ENCODE measurements at regions not wholly inside any gene's neighbourhood (a gene's known extent, or its start where the extent isn't known, plus 50 kb on each side); places are given as distances from the start of the nearest gene placed in this dataset.
"Not testable (repeated sequence)": the region's sequence is repeated elsewhere in the genome, so short reads cannot be mapped to it uniquely, and the experiment has no call there.

GRCh38 chr7:81482600-81483186 is 287.2 kb downstream of the HGF start:
- Histone ChIP-seq H3K4me1 (ENCODE audit: low read depth) (no peaks in the 10 kb centered on the region), H3K4me3 (no peak overlapping the region), H3K9me3 (no peaks in the 10 kb centered on the region), H3K36me3 (ENCODE audit: low read depth) (no peaks in the 10 kb centered on the region)
- DNase-seq (no peak), ATAC-seq (no peak)
- TF ChIP-seq, protein P1, sequence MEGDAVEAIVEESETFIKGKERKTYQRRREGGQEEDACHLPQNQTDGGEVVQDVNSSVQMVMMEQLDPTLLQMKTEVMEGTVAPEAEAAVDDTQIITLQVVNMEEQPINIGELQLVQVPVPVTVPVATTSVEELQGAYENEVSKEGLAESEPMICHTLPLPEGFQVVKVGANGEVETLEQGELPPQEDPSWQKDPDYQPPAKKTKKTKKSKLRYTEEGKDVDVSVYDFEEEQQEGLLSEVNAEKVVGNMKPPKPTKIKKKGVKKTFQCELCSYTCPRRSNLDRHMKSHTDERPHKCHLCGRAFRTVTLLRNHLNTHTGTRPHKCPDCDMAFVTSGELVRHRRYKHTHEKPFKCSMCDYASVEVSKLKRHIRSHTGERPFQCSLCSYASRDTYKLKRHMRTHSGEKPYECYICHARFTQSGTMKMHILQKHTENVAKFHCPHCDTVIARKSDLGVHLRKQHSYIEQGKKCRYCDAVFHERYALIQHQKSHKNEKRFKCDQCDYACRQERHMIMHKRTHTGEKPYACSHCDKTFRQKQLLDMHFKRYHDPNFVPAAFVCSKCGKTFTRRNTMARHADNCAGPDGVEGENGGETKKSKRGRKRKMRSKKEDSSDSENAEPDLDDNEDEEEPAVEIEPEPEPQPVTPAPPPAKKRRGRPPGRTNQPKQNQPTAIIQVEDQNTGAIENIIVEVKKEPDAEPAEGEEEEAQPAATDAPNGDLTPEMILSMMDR (IDR thresholded peaks at IDR 0.05): peak; percentile 9
- intact Hi-C loops (cut with DNase I, micrococcal nuclease): loop anchor here in 1 of 2 donors (10.0 kb wide), 1 partner anchor 472 kb away; no protein-coding TSS in a partner anchor

- TF ChIP-seq, protein P1 (IDR thresholded peaks at IDR 0.05): no peak
- peak; percentile 76 for ATAC-seq
- no peaks in the 10 kb centered on the region for H3K36me3 ChIP-seq (ENCODE audit: low read depth)
- peak; percentile 63 to 74 (median 69) for DNase-seq
- no peak overlapping the region for H3K4me3 ChIP-seq
- H3K9me3 ChIP-seq: no peaks in the 10 kb centered on the region
- intact Hi-C loops (cut with DNase I, micrococcal nuclease): no loop called here
- H3K4me1 ChIP-seq (ENCODE audit: low read depth): no peaks in the 10 kb centered on the region
Measured at GRCh38 chr7:81478664-81479063, 291.2 kb downstream of the HGF start.

DNA sequence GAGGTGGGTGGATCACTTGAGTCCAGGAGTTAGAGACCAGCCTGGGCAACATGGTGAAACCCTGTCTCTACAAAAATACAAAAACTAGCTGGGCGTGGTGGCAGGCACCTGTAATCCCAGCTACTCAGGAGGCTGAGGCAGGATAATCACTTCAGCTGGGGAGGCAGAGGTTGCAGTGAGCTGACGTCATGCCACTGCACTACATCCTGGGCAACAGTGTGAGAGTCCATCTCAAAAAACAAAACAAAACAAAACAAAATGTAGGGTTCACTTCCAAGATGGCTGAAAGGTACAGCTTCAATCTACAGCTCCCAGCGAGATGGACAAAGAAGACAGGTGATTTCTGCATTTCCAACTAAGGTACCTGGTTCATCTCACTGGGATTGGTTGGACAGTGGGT is 291.6 kb downstream of the HGF start:
- DNase-seq; ATAC-seq; H3K9me3 ChIP-seq; intact Hi-C loops (cut with DNase I, micrococcal nuclease); H3K4me1 ChIP-seq (ENCODE audit: low read depth); H3K4me3 ChIP-seq; H3K36me3 ChIP-seq (ENCODE audit: low read depth): not testable (repeated sequence)

DNA sequence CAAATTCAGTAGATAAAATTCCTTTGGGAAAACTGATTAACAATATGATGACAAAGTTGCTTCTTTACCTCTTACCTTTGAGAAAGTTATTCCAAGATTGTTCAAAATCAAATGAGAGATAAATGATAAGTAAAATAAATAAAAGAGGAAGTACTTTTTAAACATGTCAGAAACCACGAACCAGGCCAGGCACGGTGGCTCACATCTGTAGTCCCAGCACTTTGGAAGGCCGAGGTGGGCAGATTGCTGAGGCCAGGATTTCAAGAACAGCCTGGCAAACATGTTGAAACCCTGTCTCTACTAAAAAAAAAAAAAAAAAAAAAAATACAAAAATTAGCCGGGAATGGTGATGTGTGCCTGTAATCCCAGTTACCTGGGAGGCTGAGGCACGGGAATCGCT is 296.6 kb downstream of the HGF start:
- intact Hi-C loops (cut with DNase I, micrococcal nuclease): loop anchor here (5.0 kb wide), 2 partner anchors 771 to 776 kb away; no protein-coding TSS in a partner anchor
- no peak for ATAC-seq

GRCh38 chr7:81470724-81471379 is 299.0 kb downstream of the HGF start:
- H3K4me1 ChIP-seq (ENCODE audit: low read depth): peaks cover 12% of the 10 kb centered on the region
- DNase-seq (no peak), ATAC-seq (no peak)
- H3K36me3 ChIP-seq (ENCODE audit: low read depth): no peaks in the 10 kb centered on the region
- H3K9me3 ChIP-seq: no peaks in the 10 kb centered on the region
- H3K4me3 ChIP-seq: no peak overlapping the region
- TF ChIP-seq, protein P1 (IDR thresholded peaks at IDR 0.05): no peak
- intact Hi-C loops (cut with DNase I, micrococcal nuclease): loop anchor here (5.0 kb wide), 2 partner anchors 769 to 774 kb away; no protein-coding TSS in a partner anchor

More for the DNA sequence above, 296.6 kb downstream of the HGF start:
- H3K36me3 ChIP-seq (ENCODE audit: low read depth): no peaks in the 10 kb centered on the region
- TF ChIP-seq, protein P1 (IDR thresholded peaks at IDR 0.05): no peak
- peaks cover 12% of the 10 kb centered on the region for H3K4me1 ChIP-seq (ENCODE audit: low read depth)
- H3K4me3 ChIP-seq: no peak overlapping the region
- H3K9me3 ChIP-seq: no peaks in the 10 kb centered on the region
- DNase-seq: no peak
